Mucosa of stomach (tissue), 1 donor: ENCODE measurements at regions not wholly inside any gene's neighbourhood (a gene's known extent, or its start where the extent isn't known, plus 50 kb on each side); places are given as distances from the start of the nearest gene placed in this dataset.
"Not testable (repeated sequence)": the region's sequence is repeated elsewhere in the genome, so short reads cannot be mapped to it uniquely, and the experiment has no call there.

Source experiments
- H3K27me3 ChIP-seq: one replicate; pipeline ENCODE4 v1.7.0; 2013; ENCODE audit warnings: mild to moderate bottlenecking, low read length; ENCODE audit not compliant: control insufficient read depth, insufficient read depth
- H3K36me3 ChIP-seq: one replicate; pipeline ENCODE4 v1.7.0; 2013; ENCODE audit warnings: low read length; ENCODE audit not compliant: control insufficient read depth, insufficient read depth
- H3K4me1 ChIP-seq: one replicate; pipeline ENCODE4 v1.7.0; 2013; ENCODE audit warnings: mild to moderate bottlenecking, low read length; ENCODE audit not compliant: control insufficient read depth, insufficient read depth
- H3K4me3 ChIP-seq: one replicate; pipeline ENCODE4 v1.7.0; 2013; ENCODE audit warnings: low read length
- H3K9ac ChIP-seq: one replicate; pipeline ENCODE4 v1.7.0; 2013; ENCODE audit warnings: mild to moderate bottlenecking, low read length, moderate library complexity
- H3K9me3 ChIP-seq: one replicate; pipeline ENCODE4 v1.7.0; 2013; ENCODE audit warnings: mild to moderate bottlenecking, low read length, moderate library complexity; ENCODE audit not compliant: control insufficient read depth
- donor health status: Pancreatic carcinoma.

GRCh38 chr11:134951305-134951700 is 539.3 kb upstream of the B3GAT1 start:
- no peak overlapping the region for H3K4me3 ChIP-seq
- no peak overlapping the region for H3K9ac ChIP-seq
- H3K4me1 ChIP-seq = no peaks in the 10 kb centered on the region
- H3K9me3 ChIP-seq = no peaks in the 10 kb centered on the region
- no peaks in the 10 kb centered on the region for H3K27me3 ChIP-seq
- H3K36me3 ChIP-seq = no peaks in the 10 kb centered on the region

- H3K4me1 ChIP-seq = no peaks in the 10 kb centered on the region
- H3K27me3 ChIP-seq = no peaks in the 10 kb centered on the region
- no peak overlapping the region for H3K4me3 ChIP-seq
- H3K9ac ChIP-seq = no peak overlapping the region
- H3K9me3 ChIP-seq = no peaks in the 10 kb centered on the region
- no peaks in the 10 kb centered on the region for H3K36me3 ChIP-seq
Observed at GRCh38 chr11:134950692-134951304, 538.8 kb upstream of the B3GAT1 start.

- no peaks in the 10 kb centered on the region for H3K27me3 ChIP-seq
- H3K9me3 ChIP-seq = no peaks in the 10 kb centered on the region
- no peak overlapping the region for H3K4me3 ChIP-seq
- no peaks in the 10 kb centered on the region for H3K4me1 ChIP-seq
- no peaks in the 10 kb centered on the region for H3K36me3 ChIP-seq
- H3K9ac ChIP-seq = no peak overlapping the region
Observed at GRCh38 chr11:134949121-134950090, 537.4 kb upstream of the B3GAT1 start.

GRCh38 chr11:134947556-134947955 is 535.5 kb upstream of the B3GAT1 start:
- Histone ChIP-seq H3K36me3 (no peaks in the 10 kb centered on the region), H3K9ac (no peak overlapping the region), H3K4me1 (no peaks in the 10 kb centered on the region), H3K9me3 (no peaks in the 10 kb centered on the region), H3K4me3 (no peak overlapping the region), H3K27me3 (no peaks in the 10 kb centered on the region)

- no peaks in the 10 kb centered on the region for H3K36me3 ChIP-seq
- H3K4me3 ChIP-seq = no peak overlapping the region
- H3K9me3 ChIP-seq = no peaks in the 10 kb centered on the region
- H3K27me3 ChIP-seq = no peaks in the 10 kb centered on the region
- no peak overlapping the region for H3K9ac ChIP-seq
- no peaks in the 10 kb centered on the region for H3K4me1 ChIP-seq
Observed at GRCh38 chr11:134945993-134946392, 534.0 kb upstream of the B3GAT1 start.

- no peaks in the 10 kb centered on the region for H3K4me1 ChIP-seq
- H3K4me3 ChIP-seq = no peak overlapping the region
- no peaks in the 10 kb centered on the region for H3K27me3 ChIP-seq
- no peaks in the 10 kb centered on the region for H3K36me3 ChIP-seq
- H3K9me3 ChIP-seq = no peaks in the 10 kb centered on the region
- no peak overlapping the region for H3K9ac ChIP-seq
Observed at GRCh38 chr11:134944986-134945385, 532.9 kb upstream of the B3GAT1 start.

- Histone ChIP-seq H3K9me3 (no peaks in the 10 kb centered on the region), H3K36me3 (no peaks in the 10 kb centered on the region), H3K4me3 (no peak overlapping the region), H3K9ac (no peak overlapping the region), H3K4me1 (no peaks in the 10 kb centered on the region), H3K27me3 (no peaks in the 10 kb centered on the region)
Observed at GRCh38 chr11:134944131-134944530, 532.1 kb upstream of the B3GAT1 start.

GRCh38 chr11:134943544-134943943 is 531.5 kb upstream of the B3GAT1 start:
- H3K36me3 ChIP-seq = no peaks in the 10 kb centered on the region
- no peak overlapping the region for H3K9ac ChIP-seq
- H3K4me1 ChIP-seq = no peaks in the 10 kb centered on the region
- H3K27me3 ChIP-seq = no peaks in the 10 kb centered on the region
- no peak overlapping the region for H3K4me3 ChIP-seq
- no peaks in the 10 kb centered on the region for H3K9me3 ChIP-seq

GRCh38 chr11:134942681-134943080 is 530.6 kb upstream of the B3GAT1 start:
- Histone ChIP-seq H3K36me3 (no peaks in the 10 kb centered on the region), H3K9ac (no peak overlapping the region), H3K9me3 (no peaks in the 10 kb centered on the region), H3K4me1 (no peaks in the 10 kb centered on the region), H3K4me3 (no peak overlapping the region), H3K27me3 (no peaks in the 10 kb centered on the region)

GRCh38 chr11:134941936-134942600 is 530.0 kb upstream of the B3GAT1 start:
- not testable (repeated sequence) for H3K27me3 ChIP-seq, H3K9me3 ChIP-seq

GRCh38 chr11:134941326-134941725 is 529.3 kb upstream of the B3GAT1 start:
- Histone ChIP-seq H3K4me1 (no peaks in the 10 kb centered on the region), H3K27me3 (no peaks in the 10 kb centered on the region), H3K4me3 (no peak overlapping the region), H3K9ac (no peak overlapping the region), H3K9me3 (no peaks in the 10 kb centered on the region), H3K36me3 (no peaks in the 10 kb centered on the region)

More at GRCh38 chr11:134941936-134942600, 530.0 kb upstream of the B3GAT1 start:
- not testable (repeated sequence) for H3K4me1 ChIP-seq, H3K9ac ChIP-seq, H3K36me3 ChIP-seq, H3K4me3 ChIP-seq
